ENCODE measurements at regions not wholly inside any gene's neighbourhood (a gene's known extent, or its start where the extent isn't known, plus 50 kb on each side); places are given as distances from the start of the nearest gene placed in this dataset.
"Not testable (repeated sequence)": the region's sequence is repeated elsewhere in the genome, so short reads cannot be mapped to it uniquely, and the experiment has no call there.

DNA sequence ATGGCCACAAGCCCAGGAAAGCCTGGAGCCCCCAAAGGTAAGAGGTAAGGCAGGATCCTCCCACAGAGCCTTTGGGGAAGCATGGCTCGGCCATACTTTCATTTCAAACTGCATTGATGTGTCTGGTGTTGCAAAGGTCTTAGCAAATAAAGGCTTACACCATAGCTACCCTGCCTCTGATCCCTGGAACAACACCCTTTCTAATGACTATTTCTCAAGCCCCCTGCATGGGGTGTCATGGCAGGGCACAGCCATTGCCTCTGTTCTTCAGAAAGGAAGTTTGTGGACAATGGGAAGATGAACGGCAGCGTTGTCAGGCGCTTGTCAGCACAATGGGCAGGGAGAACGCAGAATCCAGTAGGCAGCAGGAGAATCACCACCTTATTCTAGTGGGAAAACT is 435.0 kb upstream of the SMIM21 start:
- DNase-seq (ENCODE audit: low spot score) = no peak
- no peak for ATAC-seq

GRCh38 chr18:75860166-75860565 is 432.7 kb upstream of the SMIM21 start:
- ATAC-seq (no peak), DNase-seq (ENCODE audit: low spot score) (no peak)

- DNase-seq (ENCODE audit: low spot score) = no peak
- ATAC-seq = no peak
These were observed 432.0 kb upstream of the SMIM21 start for GRCh38 chr18:75859533-75859932.

DNA sequence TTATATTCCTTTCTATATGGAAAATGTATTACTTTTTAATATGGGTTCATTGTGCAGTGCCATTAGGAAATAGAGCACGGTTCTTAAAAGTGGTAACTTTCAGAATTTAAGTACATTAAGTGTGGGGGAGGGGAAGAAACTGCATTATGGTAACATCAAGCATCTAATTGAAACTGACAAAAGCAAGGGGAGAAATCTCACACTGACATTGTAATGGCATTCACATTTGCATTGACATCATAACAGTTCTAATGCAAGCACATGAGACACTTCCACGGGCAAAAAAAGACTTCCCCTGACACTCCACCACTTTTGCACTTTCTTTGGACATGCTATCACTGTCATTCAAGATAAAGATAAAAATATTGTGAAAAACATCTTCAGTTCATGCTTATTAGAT is 431.3 kb upstream of the SMIM21 start:
- no peak for ATAC-seq
- no peak for DNase-seq (ENCODE audit: low spot score)

DNA sequence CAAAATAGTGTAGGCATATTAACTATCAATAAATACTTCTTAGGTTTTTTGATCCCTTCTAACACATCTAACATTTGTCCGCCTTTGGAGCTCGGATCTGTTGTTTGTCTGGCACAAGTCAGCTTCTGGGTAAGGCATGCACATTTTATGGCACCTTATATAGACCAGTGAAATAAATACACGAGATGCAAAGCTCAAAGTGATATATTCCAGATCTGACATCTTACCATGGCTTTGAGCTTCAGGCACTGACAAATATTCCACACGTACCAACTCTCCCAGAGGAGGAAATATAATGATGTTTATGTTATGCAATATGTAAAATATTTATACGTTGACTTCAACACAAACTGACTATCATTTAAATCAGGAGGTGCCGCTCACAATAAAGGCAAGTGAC is 430.1 kb upstream of the SMIM21 start:
- DNase-seq (ENCODE audit: low spot score) = no peak
- ATAC-seq = no peak

DNA sequence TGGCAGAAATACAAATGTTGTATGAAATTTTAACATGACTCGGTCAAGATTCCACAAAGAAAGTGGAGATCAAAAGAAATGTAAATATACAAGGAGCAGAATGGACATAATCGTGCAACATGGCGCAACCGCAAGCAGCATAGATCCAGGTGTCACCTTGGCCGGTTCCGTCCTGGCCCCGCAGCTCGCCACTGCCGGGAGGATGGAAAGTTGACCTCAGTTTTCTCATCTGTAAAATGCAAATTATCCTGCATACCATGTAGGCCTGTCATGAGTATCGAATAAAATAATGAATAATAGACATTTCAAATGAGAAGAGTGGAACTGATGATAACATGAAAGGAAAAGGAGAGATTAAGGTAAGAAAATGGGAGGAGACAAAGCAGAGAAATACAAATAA is 427.3 kb upstream of the SMIM21 start:
- ATAC-seq = no peak

GRCh38 chr18:75854174-75854573 is 426.7 kb upstream of the SMIM21 start:
- no peak for DNase-seq (ENCODE audit: low spot score)
- ATAC-seq = no peak

More for the DNA sequence above, 427.3 kb upstream of the SMIM21 start:
- DNase-seq (ENCODE audit: low spot score) = no peak

DNA sequence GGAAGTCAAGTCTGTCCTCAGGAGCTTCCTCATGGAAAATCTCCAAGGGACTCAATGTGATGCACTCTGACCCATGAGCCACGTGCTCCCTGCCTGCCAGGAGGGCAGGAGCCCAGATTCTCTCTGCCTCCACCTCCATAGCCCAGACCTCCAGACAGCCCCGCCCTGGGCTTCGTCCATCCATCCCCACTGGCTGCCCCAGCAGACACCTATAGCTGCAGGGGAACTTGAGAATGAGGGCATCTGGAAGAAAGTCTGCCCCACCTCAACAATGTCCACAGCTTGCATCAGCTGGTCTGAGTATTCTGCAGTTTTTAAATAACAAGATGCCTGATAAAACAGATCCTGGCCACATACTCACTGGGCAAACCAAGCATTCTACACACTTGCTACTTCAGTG is 418.8 kb upstream of the SMIM21 start:
- ATAC-seq (no peak), DNase-seq (ENCODE audit: low spot score) (no peak)

GRCh38 chr18:75845413-75845812 is 417.9 kb upstream of the SMIM21 start:
- DNase-seq (ENCODE audit: low spot score) (no peak), ATAC-seq (no peak)

- ATAC-seq = no peak
- DNase-seq (ENCODE audit: low spot score) = no peak
These were observed 416.6 kb upstream of the SMIM21 start for GRCh38 chr18:75844146-75844545.

DNA sequence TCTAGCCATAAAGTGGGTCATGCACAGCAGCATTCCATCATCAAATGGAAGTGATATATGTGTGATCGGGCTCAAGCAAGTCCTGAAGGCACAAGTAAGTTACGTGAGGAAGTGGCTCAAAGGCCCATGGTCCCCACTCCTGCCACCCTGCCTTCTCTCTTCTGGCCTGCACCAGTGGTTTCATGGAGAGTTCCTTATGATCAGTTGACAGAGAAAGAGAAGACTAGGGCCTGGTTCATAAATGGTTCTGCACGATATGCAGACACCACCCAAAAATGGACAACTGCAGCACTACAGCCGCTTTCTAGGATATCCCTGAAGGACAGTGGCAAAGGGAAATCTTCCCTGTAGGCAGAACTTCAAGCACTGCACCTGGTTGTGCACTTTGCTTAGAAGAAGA is 412.6 kb upstream of the SMIM21 start:
- DNase-seq (ENCODE audit: low spot score) (no peak), ATAC-seq (no peak)

- not testable (repeated sequence) for DNase-seq (ENCODE audit: low spot score); ATAC-seq
These were observed 412.2 kb upstream of the SMIM21 start for GRCh38 chr18:75839686-75840085.

DNA sequence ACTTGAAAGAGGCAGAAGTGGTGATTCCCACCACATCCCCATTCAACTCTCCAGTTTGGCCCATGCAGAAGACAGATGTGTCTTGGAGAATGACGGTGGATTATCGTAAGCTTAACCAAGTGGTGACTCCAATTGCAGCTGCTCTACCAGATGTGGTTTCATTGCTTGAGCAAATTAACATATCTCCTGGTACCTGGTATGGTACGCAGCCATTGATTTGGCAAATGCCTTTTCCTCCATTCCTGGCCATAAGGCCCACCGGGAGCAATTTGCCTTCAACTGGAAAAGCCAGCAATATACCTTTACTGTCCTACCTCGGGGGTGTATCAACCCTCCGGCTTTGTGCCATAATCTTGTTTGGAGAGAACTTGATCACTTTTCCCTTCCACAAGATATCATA is 411.5 kb upstream of the SMIM21 start:
- ATAC-seq = no peak
- no peak for DNase-seq (ENCODE audit: low spot score)

DNA sequence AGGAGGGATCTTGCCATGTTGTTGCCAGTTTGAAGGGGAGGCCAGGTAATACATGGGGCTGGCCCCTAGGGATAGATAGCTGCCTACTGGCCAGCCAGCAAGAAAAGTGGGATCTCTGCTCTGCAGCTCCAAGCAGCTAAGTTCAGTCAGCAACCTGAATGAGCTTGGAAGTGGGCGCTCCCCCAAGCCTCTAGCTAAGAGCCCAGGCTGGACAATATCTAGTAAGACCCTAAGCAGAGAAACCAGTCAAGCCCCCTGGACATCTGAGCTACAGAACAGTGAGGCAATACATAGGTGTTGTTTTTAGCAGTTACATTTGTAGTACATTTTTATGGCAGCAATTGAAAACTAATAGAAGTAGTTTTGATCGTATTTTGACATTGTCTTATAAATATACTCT is 409.8 kb upstream of the SMIM21 start:
- no peak for DNase-seq (ENCODE audit: low spot score)
- no peak for ATAC-seq

GRCh38 chr18:75836516-75836915 is 409.0 kb upstream of the SMIM21 start:
- DNase-seq (ENCODE audit: low spot score) = no peak
- no peak for ATAC-seq

- no peak for DNase-seq (ENCODE audit: low spot score)
- ATAC-seq = no peak
These were observed 404.5 kb upstream of the SMIM21 start for GRCh38 chr18:75831960-75832359.

DNA sequence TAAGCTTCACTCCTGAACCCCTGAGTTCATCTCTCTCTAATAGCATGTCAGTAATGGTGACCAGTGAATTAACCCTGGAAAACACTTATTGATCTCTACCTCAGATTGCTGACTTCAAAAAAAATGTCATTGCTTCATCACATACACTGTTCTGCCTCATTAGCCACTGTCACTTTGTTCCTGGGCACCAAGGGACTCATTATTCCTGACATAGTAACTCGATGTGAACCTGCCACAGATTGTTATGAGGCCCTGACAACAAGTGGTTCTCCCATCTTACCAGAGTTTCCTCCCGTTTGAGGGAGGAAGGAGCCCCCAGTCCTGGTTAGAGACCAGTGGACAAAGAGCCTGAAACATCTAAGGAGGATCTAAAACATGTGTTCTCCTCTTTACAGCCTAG is 403.3 kb upstream of the SMIM21 start:
- no peak for DNase-seq (ENCODE audit: low spot score)
- no peak for ATAC-seq

GRCh38 chr18:75829091-75829490 is 401.6 kb upstream of the SMIM21 start:
- DNase-seq (ENCODE audit: low spot score) (no peak), ATAC-seq (no peak)

- ATAC-seq (no peak), DNase-seq (ENCODE audit: low spot score) (no peak)
These were observed 400.9 kb upstream of the SMIM21 start for GRCh38 chr18:75828379-75828778.

- DNase-seq (ENCODE audit: low spot score) (no peak), ATAC-seq (no peak)
These were observed 400.3 kb upstream of the SMIM21 start for GRCh38 chr18:75827751-75828287.

- no peak for ATAC-seq
- no peak for DNase-seq (ENCODE audit: low spot score)
These were observed 397.2 kb upstream of the SMIM21 start for GRCh38 chr18:75824661-75825060.

DNA sequence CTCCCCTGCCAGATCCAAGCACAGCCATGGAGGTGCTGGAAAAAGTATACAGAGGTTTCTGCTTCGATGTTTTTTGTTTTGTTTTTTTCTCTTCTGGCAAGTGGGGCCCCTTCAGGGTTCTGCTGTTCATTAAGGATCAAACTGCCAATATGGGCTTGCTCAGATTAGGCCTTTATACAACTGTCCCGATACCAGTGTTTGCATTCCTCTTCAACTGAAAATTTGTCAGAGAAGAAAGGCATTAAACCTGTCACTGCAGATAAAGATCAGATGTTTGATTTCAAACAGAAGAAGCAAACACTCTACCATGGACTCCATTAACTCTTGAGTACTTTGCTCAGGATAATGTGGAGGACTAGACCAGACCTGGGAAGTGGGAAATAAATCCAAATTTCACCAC is 396.0 kb upstream of the SMIM21 start:
- DNase-seq (ENCODE audit: low spot score) (no peak), ATAC-seq (no peak)

DNA sequence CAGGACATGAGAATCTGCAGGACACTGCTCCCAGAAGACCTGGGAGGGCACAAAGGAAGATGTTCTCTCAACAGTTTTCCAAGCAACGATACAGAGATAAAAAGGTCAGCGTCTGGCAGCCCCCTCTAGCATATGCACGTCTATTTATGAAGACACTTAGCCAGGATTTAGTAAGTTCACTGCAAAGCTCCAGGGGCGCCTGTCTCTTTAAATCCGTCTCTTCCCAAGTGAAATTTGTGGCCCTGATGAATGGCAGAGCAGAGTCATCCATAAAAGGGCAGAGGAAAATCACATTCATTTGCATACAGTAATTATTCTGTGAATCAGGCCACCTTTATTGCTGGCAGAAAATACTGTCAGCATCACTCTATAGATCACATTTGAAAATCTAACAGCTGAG is 390.9 kb upstream of the SMIM21 start:
- DNase-seq (ENCODE audit: low spot score) = no peak
- no peak for ATAC-seq

- no peak for ATAC-seq
- DNase-seq (ENCODE audit: low spot score) = no peak
These were observed 388.3 kb upstream of the SMIM21 start for GRCh38 chr18:75815767-75816166.

Data from left lobe of liver (tissue), 2 donors.